Lung (tissue), 11 donors: ENCODE measurements at regions not wholly inside any gene's neighbourhood (a gene's known extent, or its start where the extent isn't known, plus 50 kb on each side); places are given as distances from the start of the nearest gene placed in this dataset.
A peak's percentile ranks its signal among the peaks of the same experiment; 100 is the strongest.
"Not testable (repeated sequence)": the region's sequence is repeated elsewhere in the genome, so short reads cannot be mapped to it uniquely, and the experiment has no call there.

Source experiments
- ATAC-seq: fragments of 200-7000 bp; cut with Tn5 transposase; one replicate; pipeline ENCODE4 v1.9.1; 2020; ENCODE audit warnings: moderate number of reproducible peaks; ENCODE audit not compliant: insufficient read depth, low FRiP score
- DNase-seq, 3 donors: peaks; one replicate each; pipeline ENCODE4 v3.0.0-alpha.2; 2013 to 2017
- H3K27ac ChIP-seq, 2 donors: one replicate each; pipeline ENCODE4 v1.5.1; 2013; ENCODE audit warnings: mild to moderate bottlenecking in 2 of 2, moderate library complexity in 2 of 2, control low read depth in 1 of 2, inconsistent platforms in 1 of 2, low read depth in 1 of 2, low read length in 1 of 2
- H3K27me3 ChIP-seq, 3 donors: one replicate each; pipeline ENCODE4 v1.5.1; 2013; ENCODE audit warnings: low read length in 2 of 3; ENCODE audit not compliant: control insufficient read depth in 3 of 3, insufficient read depth in 3 of 3
- H3K36me3 ChIP-seq, 4 donors: one replicate each; pipeline ENCODE4 v1.5.1; 2013; ENCODE audit warnings: low read length in 4 of 4, mild to moderate bottlenecking in 1 of 4, moderate library complexity in 1 of 4; ENCODE audit not compliant: control insufficient read depth in 4 of 4, insufficient read depth in 4 of 4
- H3K4me1 ChIP-seq, 5 donors: one replicate each; pipeline ENCODE4 v1.5.1; 2013; ENCODE audit warnings: low read length in 5 of 5, mild to moderate bottlenecking in 2 of 5, moderate library complexity in 1 of 5; ENCODE audit not compliant: control insufficient read depth in 5 of 5, insufficient read depth in 5 of 5
- H3K4me3 ChIP-seq: one replicate; pipeline ENCODE4 v1.5.1; 2013; ENCODE audit warnings: mild to moderate bottlenecking, control low read depth, moderate library complexity
- H3K9ac ChIP-seq, 2 donors: one replicate each; pipeline ENCODE4 v1.5.1; 2013; ENCODE audit warnings: low read length in 2 of 2, control low read depth in 1 of 2; ENCODE audit not compliant: insufficient read depth in 1 of 2
- H3K9me3 ChIP-seq, 4 donors: one replicate each; pipeline ENCODE4 v1.5.1; 2013; ENCODE audit warnings: low read length in 3 of 4, mild to moderate bottlenecking in 1 of 4, moderate library complexity in 1 of 4; ENCODE audit not compliant: control insufficient read depth in 4 of 4, insufficient read depth in 3 of 4
- CTCF ChIP-seq: IDR thresholded peaks from 2 replicates; pipeline ENCODE4 v1.5.1; 2012; ENCODE audit warnings: mild to moderate bottlenecking; ENCODE audit errors: control extremely low read depth, extremely low read depth
- WGBS, 2 donors: extraction: QIAGEN DNeasy Blood & Tissue Kit; methylation state at CpG; one replicate each; pipeline ENCODE4 v1.1.7; 2013; 5-methylcytosine and 5-hydroxymethylcytosine counted together
- donor health status: control.
- donor health status: control.
- donor health status: Bipolar disorder and iron deficiency.
- donor health status: healthy.
- donor health status: DM: yes; HTN: yes; CAD: no.

- 43 to 46% methylated on average over 3 of the region's 4 CpGs for WGBS, 2 donors
These were observed 54.2 kb downstream of the DBET start for GRCh38 chr4:190118519-190118918.

GRCh38 chr4:190119474-190119873, 54.1 kb upstream of the DUX4 start:
- ATAC-seq, H3K4me1 ChIP-seq, H3K27me3 ChIP-seq, H3K9me3 ChIP-seq, DNase-seq, H3K9ac ChIP-seq, H3K27ac ChIP-seq, H3K4me3 ChIP-seq, H3K36me3 ChIP-seq: not testable (repeated sequence)
- WGBS, 2 donors: 60 to 65% methylated on average over 3 of the region's 3 CpGs

More at GRCh38 chr4:190118519-190118918, 54.2 kb downstream of the DBET start:
- not testable (repeated sequence) for DNase-seq, H3K4me3 ChIP-seq, H3K9ac ChIP-seq, H3K9me3 ChIP-seq, ATAC-seq, H3K4me1 ChIP-seq, H3K27ac ChIP-seq, H3K36me3 ChIP-seq, H3K27me3 ChIP-seq

- not testable (repeated sequence) for DNase-seq, H3K4me1 ChIP-seq, H3K9ac ChIP-seq, H3K27ac ChIP-seq, H3K4me3 ChIP-seq, H3K9me3 ChIP-seq, H3K36me3 ChIP-seq, H3K27me3 ChIP-seq
- ATAC-seq: peak; percentile 15
- WGBS, 2 donors: 60 to 62% methylated on average over 8 to 9 of the region's 15 CpGs
These were observed 53.5 kb upstream of the DUX4 start for GRCh38 chr4:190120111-190120514.

GRCh38 chr4:190120537-190121001, 53.0 kb upstream of the DUX4 start:
- not testable (repeated sequence) for H3K4me3 ChIP-seq, ATAC-seq, H3K9me3 ChIP-seq, H3K27ac ChIP-seq, H3K36me3 ChIP-seq, H3K9ac ChIP-seq, H3K27me3 ChIP-seq, H3K4me1 ChIP-seq
- DNase-seq: peak in 1 of 3 donors; percentile 16
- WGBS, 2 donors: 74 to 81% methylated on average over 9 to 22 of the region's 37 CpGs

- H3K27me3 ChIP-seq, H3K9ac ChIP-seq, H3K27ac ChIP-seq, ATAC-seq, DNase-seq, H3K4me3 ChIP-seq, H3K9me3 ChIP-seq, H3K4me1 ChIP-seq, H3K36me3 ChIP-seq: not testable (repeated sequence)
- WGBS, 2 donors: 78 to 81% methylated on average over 84 to 91 of the region's 118 CpGs
These were observed 52.4 kb upstream of the DUX4 start for GRCh38 chr4:190121076-190121671.

GRCh38 chr4:190121759-190122158, 51.8 kb upstream of the DUX4 start:
- DNase-seq: peak in 1 of 3 donors; percentile 9
- ATAC-seq: no peak
- no peak overlapping the region for H3K4me3 ChIP-seq
- no peak for TF ChIP-seq CTCF
- H3K36me3 ChIP-seq: no peaks in the 10 kb centered on the region
- H3K4me1 ChIP-seq: no peaks in the 10 kb centered on the region
- WGBS, 2 donors: 75 to 77% methylated on average over 68 to 70 of the region's 70 CpGs
- H3K27me3 ChIP-seq: no peaks in the 10 kb centered on the region
- H3K9me3 ChIP-seq: peaks cover 0 to 3% (median 0%) of the 10 kb centered on the region in 4 donors
- H3K27ac ChIP-seq: no peak overlapping the region
- no peak overlapping the region for H3K9ac ChIP-seq

GRCh38 chr4:190122161-190123142, 51.1 kb upstream of the DUX4 start:
- not testable (repeated sequence) for H3K27me3 ChIP-seq, H3K9me3 ChIP-seq, H3K4me1 ChIP-seq, H3K36me3 ChIP-seq, H3K27ac ChIP-seq, H3K9ac ChIP-seq, ATAC-seq, H3K4me3 ChIP-seq
- DNase-seq: peak; percentile 40 to 65 (median 42)
- 79 to 81% methylated on average over 25 to 28 of the region's 29 CpGs for WGBS, 2 donors
